Glutamatergic neuron (in vitro differentiated cells): ENCODE measurements at regions not wholly inside any gene's neighbourhood (a gene's known extent, or its start where the extent isn't known, plus 50 kb on each side); places are given as distances from the start of the nearest gene placed in this dataset.
A peak's percentile ranks its signal among the peaks of the same experiment; 100 is the strongest.

Experiments
- DNase-seq: peaks from one replicate; pipeline ENCODE4 v3.0.0; 2022
- H3K27ac Mint-ChIP-seq: one replicate; pipeline ENCODE4 v1.8.0; 2020; ENCODE audit warnings: mild to moderate bottlenecking, mixed read lengths, inconsistent platforms; ENCODE audit not compliant: unreplicated experiment
- H3K27me3 Mint-ChIP-seq: one replicate; pipeline ENCODE4 v1.8.0; 2020; ENCODE audit warnings: mild to moderate bottlenecking, moderate library complexity, mixed read lengths, inconsistent platforms; ENCODE audit not compliant: unreplicated experiment
- H3K36me3 Mint-ChIP-seq: one replicate; pipeline ENCODE4 v1.8.0; 2020; ENCODE audit warnings: mild to moderate bottlenecking, mixed read lengths, inconsistent platforms; ENCODE audit not compliant: unreplicated experiment
- H3K4me1 Mint-ChIP-seq: one replicate; pipeline ENCODE4 v1.8.0; 2020; ENCODE audit warnings: mild to moderate bottlenecking, low read depth, mixed read lengths, inconsistent platforms; ENCODE audit not compliant: unreplicated experiment
- H3K4me3 Mint-ChIP-seq: one replicate; pipeline ENCODE4 v1.8.0; 2020; ENCODE audit warnings: mild to moderate bottlenecking, mixed read lengths, inconsistent platforms; ENCODE audit not compliant: unreplicated experiment
- H3K9me3 Mint-ChIP-seq: one replicate; pipeline ENCODE4 v1.8.0; 2020; ENCODE audit warnings: mild to moderate bottlenecking, moderate library complexity, mixed read lengths, inconsistent platforms; ENCODE audit not compliant: unreplicated experiment
- TF ChIP-seq, protein P1 (sequence below): fragments of 200-600 bp; sonication (generic); IDR thresholded peaks from one replicate; pipeline ENCODE4 v1.5.0; 2021; ENCODE audit not compliant: partially characterized antibody, unreplicated experiment

DNA sequence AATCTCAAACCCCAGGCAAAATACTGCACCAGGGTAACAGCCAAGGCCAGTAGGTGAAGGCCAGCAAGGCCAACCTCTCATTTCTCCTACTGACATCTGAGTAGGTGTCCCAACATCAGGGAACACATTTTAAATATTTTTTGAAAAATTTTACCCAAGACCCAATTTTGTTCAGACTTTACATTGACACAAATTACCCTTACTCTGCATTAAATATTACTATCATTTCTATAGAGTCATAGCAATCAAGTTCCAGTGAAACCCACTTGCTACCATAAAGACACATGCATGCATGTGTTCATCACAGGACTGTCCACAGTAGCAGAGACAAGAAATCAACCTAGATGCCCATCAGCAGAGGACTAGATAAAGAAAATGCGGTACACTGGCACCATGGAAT, 99.9 kb downstream of the NRN1 start:
- peaks cover 7% of the 10 kb centered on the region for H3K27me3 Mint-ChIP-seq
- H3K27ac Mint-ChIP-seq = no peak overlapping the region
- no peak overlapping the region for H3K4me3 Mint-ChIP-seq
- H3K36me3 Mint-ChIP-seq = peaks cover 13% of the 10 kb centered on the region
- H3K4me1 Mint-ChIP-seq = peaks cover 51% of the 10 kb centered on the region
- DNase-seq = no peak
- TF ChIP-seq, protein P1, sequence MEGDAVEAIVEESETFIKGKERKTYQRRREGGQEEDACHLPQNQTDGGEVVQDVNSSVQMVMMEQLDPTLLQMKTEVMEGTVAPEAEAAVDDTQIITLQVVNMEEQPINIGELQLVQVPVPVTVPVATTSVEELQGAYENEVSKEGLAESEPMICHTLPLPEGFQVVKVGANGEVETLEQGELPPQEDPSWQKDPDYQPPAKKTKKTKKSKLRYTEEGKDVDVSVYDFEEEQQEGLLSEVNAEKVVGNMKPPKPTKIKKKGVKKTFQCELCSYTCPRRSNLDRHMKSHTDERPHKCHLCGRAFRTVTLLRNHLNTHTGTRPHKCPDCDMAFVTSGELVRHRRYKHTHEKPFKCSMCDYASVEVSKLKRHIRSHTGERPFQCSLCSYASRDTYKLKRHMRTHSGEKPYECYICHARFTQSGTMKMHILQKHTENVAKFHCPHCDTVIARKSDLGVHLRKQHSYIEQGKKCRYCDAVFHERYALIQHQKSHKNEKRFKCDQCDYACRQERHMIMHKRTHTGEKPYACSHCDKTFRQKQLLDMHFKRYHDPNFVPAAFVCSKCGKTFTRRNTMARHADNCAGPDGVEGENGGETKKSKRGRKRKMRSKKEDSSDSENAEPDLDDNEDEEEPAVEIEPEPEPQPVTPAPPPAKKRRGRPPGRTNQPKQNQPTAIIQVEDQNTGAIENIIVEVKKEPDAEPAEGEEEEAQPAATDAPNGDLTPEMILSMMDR = no peak
- peaks cover 16% of the 10 kb centered on the region for H3K9me3 Mint-ChIP-seq

DNA sequence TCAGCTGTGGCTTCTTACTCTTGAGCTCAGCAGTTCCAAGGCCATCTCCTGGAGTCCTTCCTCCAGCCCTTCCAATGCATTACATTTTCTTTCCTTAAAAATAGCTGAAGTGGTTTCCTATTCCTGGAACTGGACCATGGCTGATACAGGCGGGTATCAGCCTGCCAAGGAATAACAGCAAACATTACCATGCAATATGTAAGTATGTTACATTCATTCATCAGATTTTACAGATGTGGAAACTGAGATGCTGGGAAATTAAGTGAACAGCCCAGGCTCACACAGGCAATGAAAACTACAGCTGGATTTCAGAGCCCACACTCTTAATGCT, 100.4 kb downstream of the NRN1 start:
- Mint-ChIP-seq H3K4me1 (peaks cover 51% of the 10 kb centered on the region), H3K36me3 (peaks cover 13% of the 10 kb centered on the region), H3K9me3 (peaks cover 16% of the 10 kb centered on the region), H3K27ac (peak overlapping the region; percentile 60), H3K27me3 (peaks cover 7% of the 10 kb centered on the region), H3K4me3 (no peak overlapping the region)
- TF ChIP-seq, protein P1 = no peak
- no peak for DNase-seq

DNA sequence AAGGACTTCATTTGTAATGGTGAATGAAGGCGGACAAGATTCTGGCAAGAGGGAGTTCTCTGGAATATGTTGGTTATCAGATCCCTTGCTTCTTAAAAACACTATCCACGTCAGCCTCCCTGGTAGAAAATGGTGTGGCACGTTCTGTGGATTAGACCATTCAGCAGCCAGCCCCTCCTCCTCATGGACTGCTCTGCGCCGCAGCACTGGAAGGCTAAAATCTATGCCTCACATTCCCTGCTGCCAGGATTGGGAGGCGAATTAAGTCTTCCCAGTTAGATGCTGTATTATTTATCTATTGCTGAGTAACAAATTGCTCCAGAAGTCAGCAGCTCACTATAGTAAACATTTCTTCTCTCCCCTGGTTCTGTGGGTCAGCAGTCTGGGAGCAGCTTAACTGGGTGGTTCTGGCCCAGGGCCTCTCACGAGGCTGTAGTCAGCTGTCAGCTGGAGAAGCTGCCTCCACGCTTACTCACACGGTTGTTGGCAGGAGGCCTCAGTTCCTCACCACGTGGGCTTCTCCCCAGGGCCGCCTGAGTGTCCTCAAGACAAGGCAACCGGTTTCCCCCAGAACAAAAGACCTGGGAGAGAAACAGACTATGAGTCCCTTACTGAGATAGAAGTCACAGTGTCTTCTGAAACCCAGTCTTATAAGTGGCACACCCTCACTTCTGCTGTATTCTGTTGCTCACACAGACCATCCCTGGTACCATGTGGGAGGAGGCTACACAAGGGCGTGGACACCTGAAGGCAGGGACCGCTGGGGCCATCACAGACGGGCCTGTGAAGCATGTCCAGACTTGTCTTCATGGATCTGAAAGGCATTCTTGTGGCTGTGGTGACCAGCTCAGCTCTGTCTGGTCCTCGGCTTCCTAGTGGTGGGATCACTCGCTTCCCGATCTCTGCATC, 101.0 kb downstream of the NRN1 start:
- peaks cover 16% of the 10 kb centered on the region for H3K9me3 Mint-ChIP-seq
- H3K4me1 Mint-ChIP-seq = peaks cover 47% of the 10 kb centered on the region
- H3K4me3 Mint-ChIP-seq = peak overlapping the region; percentile 34
- H3K27ac Mint-ChIP-seq = peak overlapping the region; percentile 79
- TF ChIP-seq, protein P1 = no peak
- H3K27me3 Mint-ChIP-seq = peaks cover 7% of the 10 kb centered on the region
- H3K36me3 Mint-ChIP-seq = peaks cover 7% of the 10 kb centered on the region
- no peak for DNase-seq

DNA sequence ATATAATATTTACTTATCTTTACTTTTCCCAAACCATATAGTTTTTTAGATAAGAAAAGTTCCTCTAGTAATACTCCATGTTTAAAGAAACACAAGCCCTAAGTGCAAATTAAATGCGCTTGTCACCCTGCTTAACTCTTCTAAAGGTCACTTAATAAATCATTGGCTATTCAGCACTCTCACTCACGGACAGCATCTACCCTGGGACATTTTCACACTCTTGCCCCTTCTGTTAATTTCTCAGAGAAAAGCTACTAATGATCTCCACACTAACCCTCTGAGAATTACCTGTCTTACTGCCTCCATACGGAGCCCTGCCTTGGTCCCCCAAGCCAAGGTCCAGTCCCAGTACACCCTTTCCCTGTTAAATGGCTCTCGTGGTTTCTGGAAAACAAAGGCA, 102.2 kb downstream of the NRN1 start:
- TF ChIP-seq, protein P1 = no peak

DNA sequence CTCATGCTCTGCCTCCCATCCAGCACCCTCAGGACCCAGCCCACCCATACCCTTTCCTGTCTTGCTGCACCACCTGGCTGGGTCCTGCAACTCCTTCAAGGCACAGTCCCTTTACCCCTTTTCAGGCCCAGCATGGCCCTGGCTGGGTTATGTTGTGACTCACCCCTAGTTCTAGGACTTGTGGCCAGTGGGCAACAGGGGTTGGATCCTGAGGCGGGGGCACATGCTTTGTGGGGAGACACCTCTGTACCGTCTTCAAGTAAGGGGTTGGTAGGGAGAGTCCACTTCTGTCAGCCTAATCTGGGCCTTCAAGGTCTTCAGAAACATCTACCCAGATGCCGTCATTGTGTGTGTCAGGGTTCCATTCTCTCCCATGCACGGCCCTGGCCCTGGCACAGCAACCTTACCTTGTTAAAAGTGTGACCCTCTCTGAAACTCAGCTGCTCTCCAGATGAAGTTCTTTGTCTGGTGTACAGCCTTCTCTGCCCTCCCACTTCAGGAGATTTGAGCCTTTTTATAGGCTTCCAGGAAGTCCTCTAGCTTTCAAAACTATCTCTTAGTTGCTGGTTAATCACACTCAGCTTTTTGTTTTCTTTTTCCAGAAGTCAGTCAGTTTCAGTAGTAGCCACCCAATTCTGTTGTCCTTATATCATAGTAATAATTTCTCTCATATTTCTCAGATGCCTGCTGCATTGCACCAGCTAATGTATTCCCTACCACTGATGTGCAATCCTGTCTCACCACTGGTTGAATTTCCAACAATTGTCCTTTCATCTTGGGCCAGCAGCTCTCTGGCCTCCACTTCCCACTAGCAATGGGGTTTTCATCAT, 107.3 kb downstream of the NRN1 start:
- DNase-seq = no peak
- Mint-ChIP-seq H3K27me3 (peaks cover 2% of the 10 kb centered on the region), H3K9me3 (peaks cover 6% of the 10 kb centered on the region), H3K27ac (no peak overlapping the region), H3K36me3 (peaks cover 9% of the 10 kb centered on the region), H3K4me3 (no peak overlapping the region), H3K4me1 (peaks cover 21% of the 10 kb centered on the region)
- TF ChIP-seq, protein P1 = no peak

More for the DNA sequence above, 102.2 kb downstream of the NRN1 start:
- Mint-ChIP-seq H3K27me3 (peaks cover 2% of the 10 kb centered on the region), H3K9me3 (peaks cover 9% of the 10 kb centered on the region), H3K4me1 (peaks cover 39% of the 10 kb centered on the region), H3K36me3 (peaks cover 5% of the 10 kb centered on the region), H3K4me3 (no peak overlapping the region), H3K27ac (peak overlapping the region; percentile 79)
- DNase-seq = no peak
